ENCODE measurements at regions not wholly inside any gene's neighbourhood (a gene's known extent, or its start where the extent isn't known, plus 50 kb on each side); places are given as distances from the start of the nearest gene placed in this dataset.

DNA sequence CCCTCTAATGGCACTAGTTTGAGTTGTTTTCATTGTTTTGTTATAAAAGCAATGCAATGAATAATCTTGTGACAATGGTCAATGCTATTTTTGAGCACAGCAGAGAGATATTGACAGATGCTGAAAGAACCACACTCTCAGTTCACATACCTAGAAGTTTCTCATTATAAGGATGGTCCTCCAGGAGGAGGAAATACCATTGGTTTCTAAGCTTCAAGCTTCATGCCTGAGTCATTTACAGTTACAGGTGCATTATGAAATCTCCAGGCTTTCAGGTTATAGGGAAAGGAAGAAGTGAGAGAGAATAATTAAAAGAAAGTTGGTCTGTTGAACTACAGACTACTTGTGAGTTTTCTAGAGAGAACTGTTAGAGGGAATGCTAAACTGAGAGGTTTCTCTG, 75.3 kb downstream of the PWWP3B start:
- no peak for TF ChIP-seq EZH2 (IDR thresholded peaks at IDR 0.05; ENCODE audit: low read length, missing control alignments)
- TF ChIP-seq, protein P1, sequence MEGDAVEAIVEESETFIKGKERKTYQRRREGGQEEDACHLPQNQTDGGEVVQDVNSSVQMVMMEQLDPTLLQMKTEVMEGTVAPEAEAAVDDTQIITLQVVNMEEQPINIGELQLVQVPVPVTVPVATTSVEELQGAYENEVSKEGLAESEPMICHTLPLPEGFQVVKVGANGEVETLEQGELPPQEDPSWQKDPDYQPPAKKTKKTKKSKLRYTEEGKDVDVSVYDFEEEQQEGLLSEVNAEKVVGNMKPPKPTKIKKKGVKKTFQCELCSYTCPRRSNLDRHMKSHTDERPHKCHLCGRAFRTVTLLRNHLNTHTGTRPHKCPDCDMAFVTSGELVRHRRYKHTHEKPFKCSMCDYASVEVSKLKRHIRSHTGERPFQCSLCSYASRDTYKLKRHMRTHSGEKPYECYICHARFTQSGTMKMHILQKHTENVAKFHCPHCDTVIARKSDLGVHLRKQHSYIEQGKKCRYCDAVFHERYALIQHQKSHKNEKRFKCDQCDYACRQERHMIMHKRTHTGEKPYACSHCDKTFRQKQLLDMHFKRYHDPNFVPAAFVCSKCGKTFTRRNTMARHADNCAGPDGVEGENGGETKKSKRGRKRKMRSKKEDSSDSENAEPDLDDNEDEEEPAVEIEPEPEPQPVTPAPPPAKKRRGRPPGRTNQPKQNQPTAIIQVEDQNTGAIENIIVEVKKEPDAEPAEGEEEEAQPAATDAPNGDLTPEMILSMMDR (conservative IDR thresholded peaks at IDR 0.05 in 1 of 2, IDR thresholded peaks at IDR 0.05 in 1 of 2; ENCODE audit: low read depth in 1 of 2, low read length in 2 of 2): no peak

All from fibroblast of lung (primary cell).